ENCODE measurements at regions not wholly inside any gene's neighbourhood (a gene's known extent, or its start where the extent isn't known, plus 50 kb on each side); places are given as distances from the start of the nearest gene placed in this dataset.

DNA sequence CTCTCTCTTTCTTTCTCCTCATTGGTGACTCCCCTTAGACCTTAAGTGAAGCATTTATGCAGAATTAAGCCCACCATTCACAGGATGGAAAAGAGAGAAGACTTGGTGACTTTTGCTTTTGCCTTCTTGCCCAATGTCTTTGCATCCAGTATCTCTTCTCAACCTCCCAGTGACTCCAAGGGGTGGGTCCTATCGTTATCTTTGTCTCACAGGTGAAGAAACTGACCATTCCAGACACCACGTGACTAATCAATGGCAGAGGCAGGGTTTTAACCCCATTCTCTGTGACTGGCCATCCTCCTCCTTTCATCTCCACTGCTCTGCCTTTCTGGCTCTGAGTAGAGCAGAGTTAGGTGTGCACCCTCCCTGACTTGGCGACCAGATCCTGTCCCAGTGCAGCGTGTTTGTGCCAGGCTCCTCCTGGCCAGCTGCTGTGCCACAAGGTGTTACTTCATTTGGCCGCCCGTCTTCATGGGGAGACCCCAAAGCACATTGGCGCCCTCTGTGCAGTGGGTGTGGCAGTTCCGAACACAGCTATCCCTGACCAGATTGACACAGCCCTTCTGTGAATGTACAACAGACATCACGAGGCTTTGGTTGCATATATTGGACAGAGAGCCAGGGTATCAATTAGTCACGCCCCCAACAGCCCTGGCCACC lies 501.3 kb downstream of the CD83 start:
- H3K9me2 ChIP-seq (ENCODE audit: insufficient read depth) = no peaks in the 10 kb centered on the region
- ChIA-PET POLR2A (interaction anchor here (0.7 kb wide), 1 partner anchor 26 kb away, joined by 4 read pairs; no protein-coding TSS in a partner anchor), RAD21 (ENCODE audit: low non-redundant PET in 1 of 2, low total read pairs in 2 of 2, uncharacterized antibody in 2 of 2, unreplicated experiment in 2 of 2) (no interaction called here), CTCF (no interaction called here)
- no peaks in the 10 kb centered on the region for H3K9me3 ChIP-seq (ENCODE audit: control insufficient read depth in 1 of 2, insufficient read depth in 1 of 2, low read depth in 1 of 2, low read length in 2 of 2)
- no peaks in the 10 kb centered on the region for H3K27me3 ChIP-seq (ENCODE audit: insufficient read depth, low read length)
- no peak overlapping the region for H3K4me3 ChIP-seq (replicated peaks in 1 of 2; ENCODE audit: low read depth in 1 of 2, low read length in 2 of 2)
- no peak overlapping the region for H2AFZ ChIP-seq (ENCODE audit: low read depth, low read length, poor library complexity, severe bottlenecking)
- TF ChIP-seq, protein P1, sequence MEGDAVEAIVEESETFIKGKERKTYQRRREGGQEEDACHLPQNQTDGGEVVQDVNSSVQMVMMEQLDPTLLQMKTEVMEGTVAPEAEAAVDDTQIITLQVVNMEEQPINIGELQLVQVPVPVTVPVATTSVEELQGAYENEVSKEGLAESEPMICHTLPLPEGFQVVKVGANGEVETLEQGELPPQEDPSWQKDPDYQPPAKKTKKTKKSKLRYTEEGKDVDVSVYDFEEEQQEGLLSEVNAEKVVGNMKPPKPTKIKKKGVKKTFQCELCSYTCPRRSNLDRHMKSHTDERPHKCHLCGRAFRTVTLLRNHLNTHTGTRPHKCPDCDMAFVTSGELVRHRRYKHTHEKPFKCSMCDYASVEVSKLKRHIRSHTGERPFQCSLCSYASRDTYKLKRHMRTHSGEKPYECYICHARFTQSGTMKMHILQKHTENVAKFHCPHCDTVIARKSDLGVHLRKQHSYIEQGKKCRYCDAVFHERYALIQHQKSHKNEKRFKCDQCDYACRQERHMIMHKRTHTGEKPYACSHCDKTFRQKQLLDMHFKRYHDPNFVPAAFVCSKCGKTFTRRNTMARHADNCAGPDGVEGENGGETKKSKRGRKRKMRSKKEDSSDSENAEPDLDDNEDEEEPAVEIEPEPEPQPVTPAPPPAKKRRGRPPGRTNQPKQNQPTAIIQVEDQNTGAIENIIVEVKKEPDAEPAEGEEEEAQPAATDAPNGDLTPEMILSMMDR (IDR thresholded peaks at IDR 0.05 in 2 of 3, conservative IDR thresholded peaks at IDR 0.05 in 1 of 3; ENCODE audit: borderline replicate concordance in 1 of 3, insufficient read depth in 1 of 3, low read depth in 2 of 3, low read length in 2 of 3) = no peak
- TF ChIP-seq, protein P2, sequence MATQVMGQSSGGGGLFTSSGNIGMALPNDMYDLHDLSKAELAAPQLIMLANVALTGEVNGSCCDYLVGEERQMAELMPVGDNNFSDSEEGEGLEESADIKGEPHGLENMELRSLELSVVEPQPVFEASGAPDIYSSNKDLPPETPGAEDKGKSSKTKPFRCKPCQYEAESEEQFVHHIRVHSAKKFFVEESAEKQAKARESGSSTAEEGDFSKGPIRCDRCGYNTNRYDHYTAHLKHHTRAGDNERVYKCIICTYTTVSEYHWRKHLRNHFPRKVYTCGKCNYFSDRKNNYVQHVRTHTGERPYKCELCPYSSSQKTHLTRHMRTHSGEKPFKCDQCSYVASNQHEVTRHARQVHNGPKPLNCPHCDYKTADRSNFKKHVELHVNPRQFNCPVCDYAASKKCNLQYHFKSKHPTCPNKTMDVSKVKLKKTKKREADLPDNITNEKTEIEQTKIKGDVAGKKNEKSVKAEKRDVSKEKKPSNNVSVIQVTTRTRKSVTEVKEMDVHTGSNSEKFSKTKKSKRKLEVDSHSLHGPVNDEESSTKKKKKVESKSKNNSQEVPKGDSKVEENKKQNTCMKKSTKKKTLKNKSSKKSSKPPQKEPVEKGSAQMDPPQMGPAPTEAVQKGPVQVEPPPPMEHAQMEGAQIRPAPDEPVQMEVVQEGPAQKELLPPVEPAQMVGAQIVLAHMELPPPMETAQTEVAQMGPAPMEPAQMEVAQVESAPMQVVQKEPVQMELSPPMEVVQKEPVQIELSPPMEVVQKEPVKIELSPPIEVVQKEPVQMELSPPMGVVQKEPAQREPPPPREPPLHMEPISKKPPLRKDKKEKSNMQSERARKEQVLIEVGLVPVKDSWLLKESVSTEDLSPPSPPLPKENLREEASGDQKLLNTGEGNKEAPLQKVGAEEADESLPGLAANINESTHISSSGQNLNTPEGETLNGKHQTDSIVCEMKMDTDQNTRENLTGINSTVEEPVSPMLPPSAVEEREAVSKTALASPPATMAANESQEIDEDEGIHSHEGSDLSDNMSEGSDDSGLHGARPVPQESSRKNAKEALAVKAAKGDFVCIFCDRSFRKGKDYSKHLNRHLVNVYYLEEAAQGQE (IDR thresholded peaks at IDR 0.05; ENCODE audit: low read depth) = no peak
- TF ChIP-seq CEBPB (IDR thresholded peaks at IDR 0.05; ENCODE audit: low read depth) (no peak), CBX3 (IDR thresholded peaks at IDR 0.05; ENCODE audit: low read depth) (no peak), POLR2A (IDR thresholded peaks at IDR 0.05; ENCODE audit: borderline replicate concordance, extremely low read depth, insufficient read depth, insufficient read length) (no peak), SIN3A (IDR thresholded peaks at IDR 0.05; ENCODE audit: low read depth) (no peak), ZNF274 (IDR thresholded peaks at IDR 0.05; ENCODE audit: low read depth, low read length) (no peak), POLR2AphosphoS5 (IDR thresholded peaks at IDR 0.05; ENCODE audit: low read depth, low read length) (no peak), EGR1 (IDR thresholded peaks at IDR 0.05; ENCODE audit: low read depth) (no peak), EZH2 (IDR thresholded peaks at IDR 0.05) (no peak), FOSL1 (IDR thresholded peaks at IDR 0.05; ENCODE audit: low read depth) (no peak), SRF (IDR thresholded peaks at IDR 0.05; ENCODE audit: low read depth) (no peak), SP1 (IDR thresholded peaks at IDR 0.05; ENCODE audit: low read depth) (no peak), YY1 (IDR thresholded peaks at IDR 0.05; ENCODE audit: extremely low read depth, insufficient replicate concordance, low read depth, low read length) (no peak)
- TF ChIP-seq, protein P3, sequence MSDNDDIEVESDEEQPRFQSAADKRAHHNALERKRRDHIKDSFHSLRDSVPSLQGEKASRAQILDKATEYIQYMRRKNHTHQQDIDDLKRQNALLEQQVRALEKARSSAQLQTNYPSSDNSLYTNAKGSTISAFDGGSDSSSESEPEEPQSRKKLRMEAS (IDR thresholded peaks at IDR 0.05) = no peak
- TF ChIP-seq, protein P4, sequence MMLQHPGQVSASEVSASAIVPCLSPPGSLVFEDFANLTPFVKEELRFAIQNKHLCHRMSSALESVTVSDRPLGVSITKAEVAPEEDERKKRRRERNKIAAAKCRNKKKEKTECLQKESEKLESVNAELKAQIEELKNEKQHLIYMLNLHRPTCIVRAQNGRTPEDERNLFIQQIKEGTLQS (IDR thresholded peaks at IDR 0.05) = no peak
- TF ChIP-seq, protein P5, sequence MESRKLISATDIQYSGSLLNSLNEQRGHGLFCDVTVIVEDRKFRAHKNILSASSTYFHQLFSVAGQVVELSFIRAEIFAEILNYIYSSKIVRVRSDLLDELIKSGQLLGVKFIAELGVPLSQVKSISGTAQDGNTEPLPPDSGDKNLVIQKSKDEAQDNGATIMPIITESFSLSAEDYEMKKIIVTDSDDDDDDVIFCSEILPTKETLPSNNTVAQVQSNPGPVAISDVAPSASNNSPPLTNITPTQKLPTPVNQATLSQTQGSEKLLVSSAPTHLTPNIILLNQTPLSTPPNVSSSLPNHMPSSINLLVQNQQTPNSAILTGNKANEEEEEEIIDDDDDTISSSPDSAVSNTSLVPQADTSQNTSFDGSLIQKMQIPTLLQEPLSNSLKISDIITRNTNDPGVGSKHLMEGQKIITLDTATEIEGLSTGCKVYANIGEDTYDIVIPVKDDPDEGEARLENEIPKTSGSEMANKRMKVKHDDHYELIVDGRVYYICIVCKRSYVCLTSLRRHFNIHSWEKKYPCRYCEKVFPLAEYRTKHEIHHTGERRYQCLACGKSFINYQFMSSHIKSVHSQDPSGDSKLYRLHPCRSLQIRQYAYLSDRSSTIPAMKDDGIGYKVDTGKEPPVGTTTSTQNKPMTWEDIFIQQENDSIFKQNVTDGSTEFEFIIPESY (IDR thresholded peaks at IDR 0.05; ENCODE audit: extremely low read depth, insufficient replicate concordance, low read length) = no peak
- no peak overlapping the region for H3K27ac ChIP-seq (ENCODE audit: low read depth, low read length)
- H3K79me2 ChIP-seq (ENCODE audit: insufficient read depth, low read length) = no peaks in the 10 kb centered on the region
- H3K4me2 ChIP-seq (ENCODE audit: low read length) = no peak overlapping the region
- H3K4me1 ChIP-seq (ENCODE audit: control insufficient read depth in 1 of 2, insufficient read depth in 2 of 2, low read length in 2 of 2) = peaks cover 5 to 20% of the 10 kb centered on the region in 2 experiments; a peak in 3 of 4 replicates
- no peak overlapping the region for H3K9ac ChIP-seq (ENCODE audit: low read length)
- ATAC-seq (no peak), DNase-seq (ENCODE audit: low read depth, low spot score) (no peak)
- BruUV-seq (replicated peaks) = no TSS peak
- H4K20me1 ChIP-seq (ENCODE audit: insufficient read depth) = no peaks in the 10 kb centered on the region
- H3K36me3 ChIP-seq (ENCODE audit: control insufficient read depth in 1 of 2, insufficient read depth in 2 of 2, low read length in 2 of 2) = no peaks in the 10 kb centered on the region
- intact Hi-C loops (cut with micrococcal nuclease) = no loop called here

Data from HCT116 (cell line).